ENCODE measurements at regions not wholly inside any gene's neighbourhood (a gene's known extent, or its start where the extent isn't known, plus 50 kb on each side); places are given as distances from the start of the nearest gene placed in this dataset.
A peak's percentile ranks its signal among the peaks of the same experiment; 100 is the strongest.

DNA sequence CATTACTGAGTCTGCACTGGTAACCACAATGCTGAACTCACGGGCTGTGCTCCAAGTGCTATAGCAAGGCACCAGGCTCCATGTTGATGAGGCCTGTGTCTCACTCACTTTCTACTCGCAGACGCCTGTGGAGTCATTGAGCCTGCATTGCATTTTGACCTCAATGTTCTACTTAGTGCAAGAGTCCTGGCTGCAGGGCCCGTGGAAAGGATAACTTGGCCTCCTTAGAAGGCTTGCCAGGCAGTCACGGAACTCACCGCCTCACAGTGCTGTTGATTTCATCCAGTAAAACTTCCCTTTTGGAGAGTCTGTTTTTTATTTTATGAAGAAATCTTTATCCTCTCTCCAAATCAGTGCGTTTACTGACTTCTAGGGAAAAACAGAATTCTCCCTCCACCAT lies 290.4 kb downstream of the RNF144A start:
- H3K4me3 Mint-ChIP-seq: no peak overlapping the region
- peaks cover 13% of the 10 kb centered on the region for H3K4me1 Mint-ChIP-seq (ENCODE audit: low read depth)
- no peaks in the 10 kb centered on the region for H3K9me3 Mint-ChIP-seq
- intact Hi-C loops (cut with micrococcal nuclease): loop anchor here (10.0 kb wide), 1 partner anchor 157 kb away; no protein-coding TSS in a partner anchor
- H3K36me3 Mint-ChIP-seq (ENCODE audit: low read depth): no peaks in the 10 kb centered on the region
- H3K27ac Mint-ChIP-seq: no peak overlapping the region
- H3K27me3 Mint-ChIP-seq: no peaks in the 10 kb centered on the region

DNA sequence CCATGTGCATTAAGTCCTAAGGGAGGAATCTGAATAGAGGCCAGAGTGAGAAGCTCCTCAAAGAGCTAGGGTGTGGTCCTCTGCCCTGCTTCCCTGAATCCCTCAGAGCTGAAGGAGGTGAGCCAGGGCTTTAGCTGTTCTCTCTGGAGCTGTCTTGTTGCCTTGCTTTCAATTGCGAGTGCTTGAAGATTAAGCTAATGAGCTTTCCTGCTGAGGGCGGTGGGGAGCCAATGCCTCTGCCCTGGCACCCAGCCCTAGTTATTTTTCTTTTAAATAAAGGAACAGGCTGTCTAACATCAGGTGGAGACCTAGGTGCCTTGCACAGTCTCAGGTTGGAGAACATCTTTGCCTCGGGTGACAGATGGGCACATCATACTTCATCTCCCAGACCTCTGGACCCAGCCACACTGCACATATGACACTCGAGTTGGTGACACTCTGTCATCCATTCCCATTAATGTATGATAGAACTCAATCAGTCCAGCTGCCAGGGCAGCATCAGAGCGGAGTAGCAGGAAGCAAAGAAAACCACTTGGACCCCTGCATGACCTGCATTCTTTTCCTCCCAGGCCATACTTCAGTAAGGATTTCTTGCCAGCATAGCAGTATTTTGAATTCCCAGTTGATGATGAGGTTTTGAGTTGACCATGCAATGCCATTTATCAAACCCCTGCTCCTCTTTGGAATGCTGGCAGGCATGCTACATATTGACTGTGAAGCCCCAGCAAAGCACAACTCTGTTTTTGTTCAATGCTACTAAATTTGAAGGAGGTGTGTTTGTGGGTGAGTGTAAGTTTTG lies 292.7 kb downstream of the RNF144A start:
- no peaks in the 10 kb centered on the region for H3K9me3 Mint-ChIP-seq
- H3K36me3 Mint-ChIP-seq (ENCODE audit: low read depth): no peaks in the 10 kb centered on the region
- no peaks in the 10 kb centered on the region for H3K27me3 Mint-ChIP-seq
- H3K4me1 Mint-ChIP-seq (ENCODE audit: low read depth): peaks cover 13% of the 10 kb centered on the region
- intact Hi-C loops (cut with micrococcal nuclease): loop anchor here (10.0 kb wide), 1 partner anchor 155 kb away; no protein-coding TSS in a partner anchor
- no peak overlapping the region for H3K4me3 Mint-ChIP-seq
- no peak overlapping the region for H3K27ac Mint-ChIP-seq

DNA sequence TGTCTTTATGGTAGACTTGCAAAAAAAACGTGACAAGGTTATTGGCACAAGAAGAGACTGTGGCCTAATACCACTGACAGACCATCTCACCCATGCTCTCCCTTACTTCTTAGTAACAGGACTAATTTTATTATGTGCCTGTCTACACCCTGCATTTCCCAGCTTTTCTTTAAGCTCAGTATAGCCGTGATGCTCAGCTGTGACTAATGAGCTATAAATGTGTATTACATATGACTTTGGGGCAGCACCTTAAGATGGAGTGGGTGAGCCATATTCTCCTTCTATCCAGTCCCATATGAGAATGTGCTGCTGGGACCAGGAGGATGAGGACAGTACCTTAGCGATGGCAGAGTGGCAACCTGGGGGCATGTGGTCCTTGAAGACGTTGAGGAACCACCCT lies 293.5 kb downstream of the RNF144A start:
- Mint-ChIP-seq H3K27ac (no peak overlapping the region), H3K4me1 (ENCODE audit: low read depth) (peaks cover 7% of the 10 kb centered on the region), H3K9me3 (no peaks in the 10 kb centered on the region), H3K27me3 (no peaks in the 10 kb centered on the region), H3K36me3 (ENCODE audit: low read depth) (no peaks in the 10 kb centered on the region), H3K4me3 (no peak overlapping the region)
- intact Hi-C loops (cut with micrococcal nuclease): no loop called here

DNA sequence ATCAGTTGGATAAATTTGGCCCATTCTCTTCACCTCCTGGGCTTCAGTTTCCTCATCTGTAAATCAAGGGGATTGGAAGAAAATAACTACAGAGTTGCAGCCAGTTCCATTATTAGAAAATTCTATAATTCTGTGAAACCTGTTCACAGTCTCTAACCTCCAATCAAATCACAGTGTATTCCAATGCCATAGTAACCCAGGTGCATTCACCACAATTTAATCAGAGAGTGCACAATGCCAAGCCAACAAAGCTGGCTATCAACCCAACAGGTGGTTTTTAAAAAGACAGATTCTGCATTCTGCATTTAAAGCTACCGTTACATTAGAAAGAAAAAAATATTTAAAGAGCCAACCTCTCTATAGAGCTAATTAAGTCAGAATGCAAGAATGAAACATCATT lies 308.6 kb downstream of the RNF144A start:
- H3K4me3 Mint-ChIP-seq: no peak overlapping the region
- H3K27ac Mint-ChIP-seq: no peak overlapping the region
- intact Hi-C loops (cut with micrococcal nuclease): no loop called here

DNA sequence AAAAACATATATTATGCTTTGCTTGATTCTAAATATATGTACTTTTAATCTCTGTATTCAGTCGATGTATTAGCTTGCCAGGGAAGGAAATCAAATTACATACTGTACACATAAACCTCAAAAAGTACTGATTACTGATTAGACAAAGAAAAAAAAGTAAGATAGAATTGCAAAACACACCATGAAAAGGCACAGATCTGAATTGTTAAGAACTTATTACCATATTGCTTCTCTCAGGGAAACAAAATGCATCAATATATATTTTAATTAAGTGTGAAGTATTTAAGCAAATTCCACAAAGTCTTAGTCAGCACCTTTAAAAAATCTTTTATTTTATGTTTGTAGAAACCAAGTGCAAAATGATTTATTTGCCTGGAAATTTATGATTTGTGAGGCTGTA lies 309.3 kb downstream of the RNF144A start:
- intact Hi-C loops (cut with micrococcal nuclease): no loop called here
- Mint-ChIP-seq H3K27me3 (no peaks in the 10 kb centered on the region), H3K9me3 (peaks cover 7% of the 10 kb centered on the region), H3K4me3 (no peak overlapping the region), H3K36me3 (ENCODE audit: low read depth) (no peaks in the 10 kb centered on the region), H3K4me1 (ENCODE audit: low read depth) (no peaks in the 10 kb centered on the region), H3K27ac (no peak overlapping the region)

More for the DNA sequence above, 308.6 kb downstream of the RNF144A start:
- Mint-ChIP-seq H3K9me3 (peaks cover 7% of the 10 kb centered on the region), H3K4me1 (ENCODE audit: low read depth) (no peaks in the 10 kb centered on the region), H3K36me3 (ENCODE audit: low read depth) (no peaks in the 10 kb centered on the region), H3K27me3 (no peaks in the 10 kb centered on the region)

DNA sequence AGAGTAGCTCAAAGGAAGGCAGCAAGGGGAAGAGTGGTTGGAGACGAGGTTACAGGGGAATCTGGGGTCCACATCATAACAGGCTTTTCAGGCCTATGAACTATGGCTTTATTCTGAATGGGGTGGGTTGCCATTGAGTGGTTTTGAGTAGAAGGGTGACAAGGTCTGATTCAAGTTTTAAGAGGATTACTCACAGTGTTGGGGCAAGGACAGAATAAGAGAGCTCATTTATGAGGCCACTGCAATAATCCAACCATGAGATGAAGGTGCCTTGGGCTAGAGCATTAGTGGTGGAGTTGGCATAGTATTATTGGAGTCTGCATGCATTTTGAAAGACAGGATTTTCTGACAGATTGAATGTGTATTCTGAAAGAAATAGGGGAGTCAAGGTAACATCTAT lies 315.9 kb downstream of the RNF144A start:
- Mint-ChIP-seq H3K4me1 (ENCODE audit: low read depth) (no peaks in the 10 kb centered on the region), H3K36me3 (ENCODE audit: low read depth) (no peaks in the 10 kb centered on the region), H3K27ac (no peak overlapping the region), H3K9me3 (no peaks in the 10 kb centered on the region), H3K4me3 (no peak overlapping the region), H3K27me3 (no peaks in the 10 kb centered on the region)
- intact Hi-C loops (cut with micrococcal nuclease): no loop called here

DNA sequence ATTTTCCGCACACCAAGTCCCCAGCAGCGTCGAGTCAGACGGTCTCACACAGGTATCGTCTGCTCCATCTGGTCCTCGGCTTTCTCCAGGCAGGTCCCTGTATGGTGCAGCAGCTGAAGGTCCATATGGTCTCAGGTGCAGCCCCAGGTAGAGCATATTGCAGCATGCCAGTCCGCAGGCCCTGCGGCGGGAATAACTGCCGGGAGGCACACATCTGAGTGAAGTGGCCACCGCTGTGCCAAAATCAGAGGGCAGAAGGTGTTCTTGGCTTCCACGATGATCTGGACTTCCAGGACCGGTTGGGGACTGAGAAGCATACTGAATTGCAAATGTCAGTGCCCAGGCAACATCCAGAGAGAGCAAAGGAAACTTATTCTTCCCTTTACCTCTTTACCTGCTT lies 320.3 kb downstream of the RNF144A start:
- no peaks in the 10 kb centered on the region for H3K27me3 Mint-ChIP-seq
- intact Hi-C loops (cut with micrococcal nuclease): no loop called here

DNA sequence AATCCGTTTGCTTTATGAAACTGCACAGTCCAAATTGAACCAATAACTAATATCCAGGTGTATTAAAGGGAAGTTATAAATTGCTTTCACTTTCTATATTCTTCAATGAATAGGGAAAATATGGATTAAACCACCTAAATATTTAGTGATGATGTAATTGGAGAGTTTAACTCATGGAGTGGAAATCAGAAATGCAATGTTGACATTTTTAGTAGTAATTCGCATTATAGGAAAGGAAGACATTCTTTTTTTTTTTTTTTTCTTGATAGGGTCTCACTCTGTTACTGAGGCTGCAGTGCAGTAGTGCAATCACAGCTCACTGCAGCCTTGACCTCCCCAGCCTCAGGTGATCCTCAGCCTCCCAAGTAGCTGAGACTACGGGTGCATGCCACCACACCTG lies 321.9 kb downstream of the RNF144A start:
- intact Hi-C loops (cut with micrococcal nuclease): no loop called here
- H3K9me3 Mint-ChIP-seq: no peaks in the 10 kb centered on the region
- peaks cover 19% of the 10 kb centered on the region for H3K4me1 Mint-ChIP-seq (ENCODE audit: low read depth)
- no peak overlapping the region for H3K27ac Mint-ChIP-seq
- H3K4me3 Mint-ChIP-seq: no peak overlapping the region
- H3K27me3 Mint-ChIP-seq: no peaks in the 10 kb centered on the region
- H3K36me3 Mint-ChIP-seq (ENCODE audit: low read depth): no peaks in the 10 kb centered on the region

More for the DNA sequence above, 320.3 kb downstream of the RNF144A start:
- no peak overlapping the region for H3K4me3 Mint-ChIP-seq
- peaks cover 11% of the 10 kb centered on the region for H3K4me1 Mint-ChIP-seq (ENCODE audit: low read depth)
- no peaks in the 10 kb centered on the region for H3K36me3 Mint-ChIP-seq (ENCODE audit: low read depth)
- H3K27ac Mint-ChIP-seq: no peak overlapping the region
- no peaks in the 10 kb centered on the region for H3K9me3 Mint-ChIP-seq

DNA sequence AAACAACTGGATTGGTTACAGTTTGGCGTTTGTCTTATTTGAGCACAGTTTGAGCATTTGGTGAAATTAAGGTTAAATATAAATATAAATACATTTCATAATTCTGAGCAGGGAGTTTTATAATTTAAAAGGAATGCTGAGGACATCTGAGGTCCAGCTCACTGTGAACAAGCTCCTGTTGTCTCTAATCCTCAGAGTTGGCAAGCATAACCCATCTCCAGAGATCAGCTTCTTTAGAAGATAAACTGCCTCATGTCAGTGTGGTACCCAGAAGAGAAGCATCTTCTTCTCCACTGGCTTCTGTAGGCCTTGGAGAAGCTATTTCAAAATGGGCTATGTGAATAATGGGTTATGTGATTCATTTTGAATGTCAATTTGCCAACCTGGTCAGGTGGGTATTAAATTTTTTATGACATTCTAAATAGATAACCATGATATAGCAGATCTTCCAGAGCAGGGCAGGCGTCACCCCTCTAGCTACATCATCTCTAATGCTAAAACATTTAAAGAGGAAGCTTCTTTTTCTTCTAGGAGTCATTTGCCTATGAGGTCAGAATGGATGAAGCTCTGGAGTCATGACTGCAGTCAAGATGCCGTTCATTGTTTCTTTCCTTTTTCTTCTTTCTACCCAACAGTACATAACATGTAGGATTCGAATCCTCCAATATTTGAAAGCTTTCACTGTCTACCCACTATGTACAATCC lies 324.0 kb downstream of the RNF144A start:
- peak overlapping the region; percentile 18 for H3K27ac Mint-ChIP-seq
- no peaks in the 10 kb centered on the region for H3K9me3 Mint-ChIP-seq
- peaks cover 19% of the 10 kb centered on the region for H3K4me1 Mint-ChIP-seq (ENCODE audit: low read depth)
- H3K27me3 Mint-ChIP-seq: no peaks in the 10 kb centered on the region
- no peaks in the 10 kb centered on the region for H3K36me3 Mint-ChIP-seq (ENCODE audit: low read depth)
- no peak overlapping the region for H3K4me3 Mint-ChIP-seq
- intact Hi-C loops (cut with micrococcal nuclease): no loop called here

DNA sequence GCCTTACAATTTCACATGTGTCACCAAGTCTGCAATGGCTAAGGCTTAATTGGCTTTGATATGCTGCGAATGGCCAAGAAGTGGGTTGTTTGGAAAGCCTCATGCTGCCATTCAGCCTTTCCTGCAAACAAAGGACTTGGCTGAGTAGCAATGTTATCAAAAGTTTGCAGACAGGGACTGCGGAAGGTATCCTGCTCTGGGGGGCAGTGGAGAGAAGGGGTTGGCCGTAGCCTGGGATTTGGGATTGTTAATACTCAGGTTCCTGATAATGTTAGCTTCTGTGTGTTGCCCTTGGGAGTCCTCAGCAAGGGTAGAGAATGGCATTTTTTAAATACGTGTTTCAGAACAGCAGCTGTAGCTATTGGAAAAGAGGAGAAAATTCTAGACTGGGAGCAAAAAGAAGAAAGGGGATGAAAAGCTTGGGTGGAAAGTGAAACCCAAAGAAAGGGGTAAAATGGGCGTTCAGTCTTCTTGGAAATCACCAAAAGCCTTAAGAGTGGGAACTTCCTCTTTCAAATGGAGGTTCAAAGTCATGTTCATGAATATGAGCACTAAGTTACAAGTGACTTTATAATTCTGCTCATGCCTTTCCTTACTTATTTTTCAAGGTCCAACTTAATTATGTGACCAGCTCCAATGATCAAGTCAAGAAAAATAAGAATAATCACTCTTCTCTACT lies 325.1 kb downstream of the RNF144A start:
- peak overlapping the region; percentile 45 for H3K27ac Mint-ChIP-seq

DNA sequence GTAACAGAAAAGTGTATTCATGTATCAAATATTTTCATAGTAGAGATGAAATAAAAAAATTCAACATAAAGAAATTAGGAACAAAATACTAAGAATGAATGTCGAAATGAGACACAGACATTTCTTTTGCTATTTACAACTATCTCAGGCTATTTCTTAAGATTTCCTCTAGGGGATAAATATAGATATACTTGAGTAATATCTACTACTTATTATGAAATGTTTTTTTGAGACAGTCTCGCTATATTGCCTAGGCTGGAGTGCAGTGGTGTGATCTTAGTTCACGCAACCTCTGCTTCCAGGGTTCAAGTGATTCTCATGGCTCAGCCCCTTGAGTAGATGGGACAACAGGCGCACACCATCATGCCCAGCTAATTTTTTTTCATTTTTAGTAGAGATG lies 326.1 kb downstream of the RNF144A start:
- Mint-ChIP-seq H3K4me1 (ENCODE audit: low read depth) (peaks cover 19% of the 10 kb centered on the region), H3K27me3 (no peaks in the 10 kb centered on the region), H3K27ac (no peak overlapping the region), H3K4me3 (no peak overlapping the region), H3K9me3 (no peaks in the 10 kb centered on the region), H3K36me3 (ENCODE audit: low read depth) (no peaks in the 10 kb centered on the region)
- intact Hi-C loops (cut with micrococcal nuclease): no loop called here

More for the DNA sequence above, 325.1 kb downstream of the RNF144A start:
- intact Hi-C loops (cut with micrococcal nuclease): no loop called here
- peaks cover 19% of the 10 kb centered on the region for H3K4me1 Mint-ChIP-seq (ENCODE audit: low read depth)
- H3K27me3 Mint-ChIP-seq: no peaks in the 10 kb centered on the region
- no peaks in the 10 kb centered on the region for H3K36me3 Mint-ChIP-seq (ENCODE audit: low read depth)
- H3K4me3 Mint-ChIP-seq: no peak overlapping the region
- no peaks in the 10 kb centered on the region for H3K9me3 Mint-ChIP-seq

DNA sequence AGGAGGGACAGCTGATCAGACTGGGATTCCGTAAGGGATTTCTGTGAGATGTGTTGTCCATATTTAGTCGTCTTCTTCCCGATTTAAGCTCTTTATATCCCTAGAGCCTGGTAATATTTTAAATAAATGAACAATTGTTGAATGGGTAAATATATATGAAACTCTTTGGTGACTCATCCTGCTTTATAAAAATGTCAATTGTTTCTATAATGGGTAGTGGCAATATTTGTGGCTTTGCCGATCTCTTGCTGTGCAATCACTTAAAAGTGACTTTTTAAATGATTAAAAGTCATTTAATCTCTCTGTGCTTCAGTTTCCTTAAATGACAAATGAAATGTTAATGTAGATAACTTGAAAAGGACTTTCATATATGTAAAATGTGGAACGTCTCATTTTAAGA lies 339.2 kb downstream of the RNF144A start:
- Mint-ChIP-seq H3K27ac (no peak overlapping the region), H3K27me3 (peaks cover 2% of the 10 kb centered on the region), H3K9me3 (no peaks in the 10 kb centered on the region), H3K4me3 (no peak overlapping the region), H3K4me1 (ENCODE audit: low read depth) (no peaks in the 10 kb centered on the region), H3K36me3 (ENCODE audit: low read depth) (no peaks in the 10 kb centered on the region)
- intact Hi-C loops (cut with micrococcal nuclease): no loop called here

DNA sequence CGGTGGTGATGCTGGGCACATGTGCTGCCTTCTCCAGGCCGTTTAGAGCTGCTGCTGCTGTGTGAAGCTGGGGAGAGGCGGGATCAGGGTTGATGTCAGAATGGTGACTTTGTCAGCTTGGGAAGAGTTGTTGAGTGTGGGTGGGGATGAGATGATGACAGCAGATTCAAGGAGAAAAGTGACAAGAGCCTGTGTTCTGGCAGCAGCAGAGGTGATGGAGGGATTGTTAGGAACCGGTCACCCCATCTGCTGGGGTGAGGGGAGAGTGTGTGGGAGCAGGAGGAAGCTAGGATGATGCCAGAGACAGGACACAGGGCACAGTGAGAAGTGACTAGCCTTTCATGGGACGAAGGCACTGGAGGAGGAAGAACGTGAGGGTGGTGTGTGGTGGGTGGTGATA lies 345.5 kb downstream of the RNF144A start:
- Mint-ChIP-seq H3K4me1 (ENCODE audit: low read depth) (peaks cover 7% of the 10 kb centered on the region), H3K27ac (peak overlapping the region; percentile 3), H3K27me3 (peaks cover 2% of the 10 kb centered on the region), H3K4me3 (no peak overlapping the region), H3K9me3 (no peaks in the 10 kb centered on the region), H3K36me3 (ENCODE audit: low read depth) (no peaks in the 10 kb centered on the region)
- intact Hi-C loops (cut with micrococcal nuclease): no loop called here

DNA sequence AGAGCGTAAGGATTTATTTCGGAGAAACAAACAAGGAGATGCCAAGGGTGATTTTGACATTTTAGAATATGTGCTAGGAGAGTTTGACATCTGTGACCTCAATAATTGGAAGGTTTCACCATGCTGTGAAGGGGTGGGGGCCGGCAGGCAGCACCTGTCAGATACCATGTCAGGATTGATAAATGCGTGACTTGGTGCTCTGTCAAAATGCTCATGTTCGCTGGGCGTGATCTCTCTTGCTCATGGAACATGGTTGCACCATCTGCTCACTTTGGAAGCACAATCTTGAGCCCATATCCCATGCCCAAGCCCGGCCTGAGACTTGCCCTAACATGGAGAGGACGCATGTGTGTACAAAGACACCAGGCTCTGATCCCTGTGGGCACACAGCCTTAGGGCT lies 347.6 kb downstream of the RNF144A start:
- Mint-ChIP-seq H3K4me1 (ENCODE audit: low read depth) (peaks cover 7% of the 10 kb centered on the region), H3K36me3 (ENCODE audit: low read depth) (no peaks in the 10 kb centered on the region), H3K27ac (no peak overlapping the region), H3K4me3 (no peak overlapping the region), H3K27me3 (no peaks in the 10 kb centered on the region), H3K9me3 (no peaks in the 10 kb centered on the region)
- intact Hi-C loops (cut with micrococcal nuclease): no loop called here

All from dendritic cell treated with granulocyte-macrophage colony-stimulating factor and Interleukin-4, amounts not matched to agents 40 ng/mL and 50 ng/mL, for 4 days (primary cell).